HG02938 (cell line): ENCODE measurements at regions not wholly inside any gene's neighbourhood (a gene's known extent, or its start where the extent isn't known, plus 50 kb on each side); places are given as distances from the start of the nearest gene placed in this dataset.
"Not testable (repeated sequence)": the region's sequence is repeated elsewhere in the genome, so short reads cannot be mapped to it uniquely, and the experiment has no call there.

Experiments used
- ATAC-seq: cut with Tn5 transposase; IDR thresholded peaks from one replicate; pipeline ENCODE4 v1.9.1; 2021; ENCODE audit warnings: mild to moderate bottlenecking, moderate library complexity; ENCODE audit not compliant: unreplicated experiment

DNA sequence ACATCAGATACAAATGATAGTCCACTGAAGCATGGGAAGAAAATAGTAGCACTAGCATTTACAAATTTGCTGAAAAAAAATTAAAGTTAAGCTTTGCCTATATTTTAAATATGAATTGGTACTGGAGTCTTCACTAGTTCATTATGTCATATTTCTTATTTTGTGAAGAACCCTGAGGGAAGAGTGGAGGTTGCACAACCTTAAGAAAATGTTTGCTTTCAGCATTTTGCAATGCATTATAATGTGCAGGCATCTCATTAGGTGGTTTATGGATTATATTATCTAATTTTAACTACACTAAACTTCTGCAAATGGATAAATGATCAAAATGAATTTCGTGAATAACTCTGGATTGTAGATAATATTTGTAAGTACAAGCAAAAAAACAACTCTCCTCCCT lies 390.8 kb upstream of the HS3ST5 start:
- ATAC-seq = no peak

DNA sequence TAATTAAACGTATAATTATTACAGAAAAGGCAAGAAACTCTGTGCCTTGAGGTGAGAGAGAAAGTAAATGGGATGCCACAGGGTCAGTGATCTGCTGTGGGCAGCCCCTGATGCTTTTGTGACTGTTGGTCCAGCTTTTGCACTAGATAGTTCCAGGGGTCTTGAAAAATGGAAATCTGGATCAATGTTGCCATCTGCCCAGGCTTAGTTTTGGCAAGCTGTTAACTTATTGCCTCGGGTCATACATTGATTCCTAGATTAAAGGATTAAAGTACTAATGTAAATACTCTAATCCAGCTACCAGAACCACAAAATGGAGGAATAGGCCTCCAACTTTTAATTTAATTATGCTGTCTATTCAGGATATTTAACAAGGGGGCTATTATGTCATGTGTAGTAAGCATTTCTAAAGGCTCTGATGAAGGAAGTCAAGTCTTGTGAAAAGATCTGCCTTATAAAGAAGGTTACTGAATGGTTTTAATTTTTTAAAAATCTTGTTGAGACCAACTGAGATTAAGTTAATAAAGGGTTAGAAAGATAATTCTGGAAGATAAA lies 376.0 kb upstream of the HS3ST5 start:
- no peak for ATAC-seq

DNA sequence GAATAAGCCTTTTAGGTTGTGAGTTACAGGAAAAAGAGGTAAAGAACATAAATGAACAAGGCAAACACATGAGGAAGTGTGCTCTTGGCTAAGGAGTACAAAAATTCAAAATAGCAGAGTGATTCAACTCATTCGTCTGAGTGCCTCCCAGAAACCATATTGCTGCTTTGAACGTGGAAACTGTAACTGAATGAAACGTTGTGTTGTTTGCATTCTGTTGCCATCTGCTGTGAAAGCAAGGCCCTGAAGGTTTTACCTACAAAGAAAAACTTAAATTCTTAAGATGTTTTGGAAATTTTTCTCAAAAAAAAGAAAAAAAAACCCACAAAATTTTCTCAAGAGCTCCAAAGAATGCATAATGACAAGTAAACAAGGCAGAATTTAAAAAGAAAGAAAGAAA lies 375.4 kb upstream of the HS3ST5 start:
- no peak for ATAC-seq

DNA sequence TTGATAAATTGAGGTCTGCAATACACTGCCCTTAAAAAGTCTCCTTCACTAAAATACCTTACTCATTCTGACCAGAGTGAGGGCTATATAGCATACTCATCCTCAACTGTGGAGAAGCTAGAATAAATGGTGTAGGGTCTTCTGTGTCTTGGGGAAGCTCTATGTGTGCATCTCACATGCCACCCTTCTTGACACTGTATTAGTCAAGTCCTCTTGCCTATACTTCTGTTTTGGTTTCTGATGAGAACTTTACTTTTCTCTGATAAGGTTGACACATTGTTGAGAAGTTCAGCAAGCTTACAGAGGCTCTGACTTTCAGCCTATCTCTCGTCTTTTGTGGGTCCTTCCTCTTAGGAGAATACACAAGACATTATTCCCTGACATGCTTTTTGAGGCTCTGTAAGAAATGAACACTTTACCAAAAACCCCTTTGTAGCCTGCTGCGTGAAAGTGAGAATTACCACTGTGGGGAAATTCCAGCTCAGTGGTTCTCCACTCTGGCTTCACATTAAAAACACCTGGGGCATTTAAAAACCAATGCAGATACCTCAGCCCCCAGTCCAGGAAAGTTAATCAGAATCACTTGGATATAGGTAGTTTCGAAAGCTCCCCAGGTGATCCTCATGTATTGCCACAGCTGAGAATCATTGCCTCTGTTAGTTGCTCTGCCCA lies 372.1 kb upstream of the HS3ST5 start:
- peak; percentile 51 for ATAC-seq

DNA sequence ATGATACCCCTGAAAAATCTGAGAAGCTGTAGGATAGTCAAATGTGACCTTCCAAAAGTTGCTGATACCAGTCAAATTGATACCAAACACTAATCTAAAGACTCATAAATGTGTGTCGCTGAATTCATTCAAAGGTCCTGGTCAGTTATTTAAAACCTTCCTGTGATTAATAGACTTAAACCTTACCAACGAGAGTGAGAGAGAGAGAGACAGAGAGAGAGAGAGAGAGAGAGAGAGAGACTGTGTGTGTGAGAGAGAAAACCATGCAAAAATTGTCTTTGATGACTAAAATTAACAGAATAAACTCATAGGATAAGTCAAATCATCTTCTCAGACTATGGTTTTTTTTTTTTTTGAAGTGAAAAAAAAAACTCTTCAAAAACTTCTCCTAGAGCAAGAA lies 370.9 kb upstream of the HS3ST5 start:
- no peak for ATAC-seq

DNA sequence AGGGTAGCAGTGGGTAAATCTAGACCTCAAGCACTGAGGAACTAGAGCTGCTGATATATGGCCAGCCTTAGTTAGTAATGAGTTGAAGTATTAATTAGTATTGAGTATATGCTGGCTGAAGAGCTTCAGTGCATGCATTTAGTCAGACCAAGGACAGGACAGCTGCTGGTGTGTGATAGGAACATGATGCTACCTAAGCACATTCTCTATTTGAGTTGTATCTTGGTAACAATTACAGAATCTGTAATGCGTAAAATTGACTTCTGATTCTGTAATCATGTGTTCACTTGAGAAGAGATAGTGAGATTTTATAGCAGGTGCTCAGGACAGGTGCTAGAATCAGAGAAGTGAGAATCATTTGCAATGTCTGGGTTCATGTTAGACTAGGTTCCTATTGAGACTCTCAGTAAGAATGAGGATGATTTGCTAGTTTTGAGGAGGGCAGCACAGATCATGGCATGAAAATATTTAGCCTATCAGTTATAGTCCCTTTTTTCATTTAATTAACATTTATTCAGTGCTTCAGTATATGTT lies 369.4 kb upstream of the HS3ST5 start:
- peak; percentile 51 for ATAC-seq

DNA sequence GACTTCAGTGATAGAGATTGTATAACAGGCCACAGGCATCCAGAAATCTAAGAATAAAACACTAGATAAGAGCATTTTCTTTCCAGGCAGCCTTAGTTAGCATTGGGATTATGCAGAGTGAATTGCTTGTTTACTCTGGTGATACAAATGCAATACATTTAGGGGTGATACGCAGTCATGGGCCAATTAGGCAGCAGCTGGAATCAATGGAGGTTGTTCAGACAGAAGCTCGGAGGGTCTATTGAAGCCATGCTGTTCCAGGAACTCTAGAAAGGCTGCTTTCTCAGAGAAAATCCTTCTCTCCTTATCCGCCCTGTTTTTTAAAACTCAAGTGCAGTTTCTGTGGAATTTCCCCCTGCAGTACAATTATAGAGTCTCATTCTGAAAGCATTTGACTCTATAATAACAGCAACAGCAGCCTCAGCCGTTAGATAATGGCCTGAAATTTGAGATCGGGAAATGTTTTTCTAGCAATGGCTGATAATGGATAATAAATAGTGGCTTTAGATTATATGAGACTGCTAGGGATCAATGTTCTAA lies 364.3 kb upstream of the HS3ST5 start:
- ATAC-seq = no peak

DNA sequence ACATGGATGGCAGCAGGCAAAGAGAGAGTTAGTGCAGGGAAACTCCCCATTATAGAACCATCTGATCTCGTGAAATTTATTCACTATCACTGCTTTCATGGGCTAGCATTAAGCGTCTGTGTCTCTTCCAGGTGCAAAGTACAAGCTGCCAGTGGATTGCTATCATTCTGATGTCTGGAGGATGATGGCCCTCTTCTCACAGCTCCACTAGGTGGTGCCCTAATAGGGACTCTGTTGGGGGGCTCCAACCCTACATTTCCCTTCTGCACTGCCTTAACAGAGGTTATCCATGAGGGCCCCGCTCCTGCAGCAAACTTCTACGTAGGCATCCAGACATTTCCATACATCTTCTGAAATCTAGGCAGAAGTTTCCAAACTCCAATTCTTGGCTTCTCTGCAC lies 347.8 kb upstream of the HS3ST5 start:
- no peak for ATAC-seq

DNA sequence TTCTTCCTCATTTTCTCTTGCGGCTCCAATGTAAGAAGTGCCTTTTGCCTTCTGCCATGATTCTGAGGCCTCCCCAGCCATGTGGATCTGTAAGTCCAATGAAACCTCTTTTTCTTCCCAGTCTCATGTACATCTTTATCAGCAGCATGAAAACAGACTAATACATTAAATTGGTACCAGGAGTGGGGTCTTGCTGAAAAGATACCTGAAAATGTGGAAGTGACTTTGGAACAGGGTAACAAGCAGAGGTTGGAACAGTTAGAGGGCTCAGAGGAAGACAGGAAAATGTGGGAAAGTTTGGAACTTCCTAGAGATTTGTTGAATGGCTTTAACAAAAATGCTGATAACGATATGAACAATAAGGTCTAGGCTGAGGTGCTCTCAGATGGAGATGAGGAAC lies 316.7 kb upstream of the HS3ST5 start:
- no peak for ATAC-seq

DNA sequence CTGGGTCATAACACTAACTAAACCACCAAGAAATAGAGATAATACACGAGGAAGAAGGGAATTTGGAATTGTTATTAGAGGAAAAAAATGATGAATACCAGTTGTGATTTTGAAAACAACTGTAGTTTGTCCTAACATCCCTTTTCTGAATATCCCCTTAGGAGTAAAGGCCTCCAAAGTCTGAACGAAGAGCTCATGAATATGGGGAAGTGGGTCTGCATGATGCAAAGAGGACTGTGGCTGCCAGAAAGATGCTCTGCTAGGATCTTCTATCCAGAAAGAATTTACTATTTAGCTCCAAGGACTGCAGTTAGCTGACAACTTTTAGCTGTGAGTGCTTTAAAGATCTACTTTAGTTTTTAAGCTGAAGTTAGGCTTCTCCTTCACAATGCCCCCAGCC lies 308.8 kb upstream of the HS3ST5 start:
- no peak for ATAC-seq

DNA sequence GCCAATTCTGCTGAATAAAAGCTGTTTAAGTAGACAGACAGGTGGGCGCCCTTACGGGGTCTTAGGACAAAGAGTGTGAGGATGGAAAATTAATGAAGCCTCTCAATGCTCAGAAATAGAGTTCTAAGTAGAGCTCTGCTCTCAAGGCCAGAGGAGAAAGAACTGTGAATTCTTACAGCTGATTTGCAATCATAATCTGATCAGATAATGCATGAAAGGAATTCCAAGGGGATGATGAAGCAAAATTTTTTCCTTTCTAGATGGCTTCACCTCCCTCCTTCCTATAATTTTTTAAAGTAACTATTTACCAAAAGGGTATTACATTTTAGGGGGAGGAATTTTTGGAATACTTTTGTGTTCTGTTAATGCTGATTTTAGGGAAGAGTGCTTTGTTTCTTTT lies 308.1 kb upstream of the HS3ST5 start:
- no peak for ATAC-seq

DNA sequence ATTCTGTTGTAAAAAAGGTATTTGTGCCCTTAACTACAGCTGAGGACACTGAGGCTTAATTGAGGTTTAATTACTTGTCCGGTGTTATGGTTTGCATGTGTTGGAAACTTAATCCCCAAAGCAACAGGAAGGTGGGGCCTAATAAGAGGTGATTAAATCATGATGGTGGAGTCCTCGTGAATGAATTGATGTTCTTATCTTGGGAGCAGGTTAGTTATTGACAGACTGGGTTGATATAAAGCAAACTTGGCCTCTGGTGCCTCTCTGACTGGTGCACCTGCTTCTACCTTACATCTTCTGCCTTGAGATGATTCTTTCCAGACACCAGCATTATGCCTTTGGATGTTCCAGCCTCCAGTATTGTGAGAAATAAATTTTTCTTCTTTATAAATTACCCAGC lies 306.5 kb upstream of the HS3ST5 start:
- ATAC-seq = no peak

DNA sequence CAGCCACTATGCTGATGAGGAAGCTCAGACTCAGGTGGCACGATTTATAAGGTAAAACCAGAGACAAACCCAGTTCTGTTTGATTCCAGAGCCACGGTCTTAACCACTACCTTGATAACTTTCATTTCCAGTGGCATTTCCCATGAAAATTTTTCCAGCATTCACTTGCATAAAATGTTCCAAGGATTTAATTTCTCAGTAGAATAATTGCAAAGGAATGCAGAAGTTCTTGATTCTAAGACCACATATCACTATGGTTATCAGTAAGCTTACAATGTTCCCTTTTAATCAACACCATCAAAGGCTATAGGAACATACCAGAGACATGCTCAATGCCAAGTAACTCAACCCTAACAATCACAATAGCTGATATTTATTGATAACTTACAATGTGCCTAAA lies 306.0 kb upstream of the HS3ST5 start:
- ATAC-seq = no peak

DNA sequence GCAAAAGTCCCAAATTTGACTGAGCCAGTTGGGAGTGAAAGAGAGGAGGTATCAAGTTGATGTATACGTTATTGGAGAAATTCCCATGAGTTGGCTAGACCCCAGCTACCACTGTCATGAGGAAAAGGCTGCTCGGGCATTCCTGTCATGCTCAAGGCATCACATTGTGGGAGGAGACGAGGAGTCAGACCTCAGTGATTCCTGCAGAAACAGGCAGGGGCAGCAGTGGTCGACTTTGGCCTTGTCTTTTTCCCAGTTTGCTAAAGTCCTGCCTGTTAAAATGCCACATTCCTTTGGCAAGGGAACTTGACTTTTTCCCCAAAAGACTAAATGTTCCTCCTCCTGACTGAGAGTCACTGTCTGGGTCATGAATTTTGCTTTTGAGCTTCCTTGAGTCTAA lies 295.5 kb upstream of the HS3ST5 start:
- ATAC-seq = no peak

DNA sequence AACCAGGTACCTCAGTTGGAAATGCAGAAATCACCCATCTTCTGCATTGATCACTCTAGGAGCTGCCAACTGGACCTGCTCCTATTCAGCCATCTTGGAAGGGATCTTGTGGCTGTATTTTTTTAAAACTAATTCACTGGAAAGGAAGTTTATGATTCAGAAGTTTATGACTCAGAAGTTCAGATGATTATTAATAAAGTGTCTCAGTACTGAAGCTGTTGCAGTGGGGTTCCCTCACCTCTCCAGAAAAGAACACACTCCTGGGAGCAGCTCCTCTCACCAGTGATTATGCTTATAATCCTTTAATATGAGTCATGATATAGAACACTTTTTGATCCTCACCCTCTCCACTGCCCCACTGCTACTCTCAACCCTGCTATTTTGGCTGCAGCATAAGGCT lies 291.2 kb upstream of the HS3ST5 start:
- no peak for ATAC-seq

DNA sequence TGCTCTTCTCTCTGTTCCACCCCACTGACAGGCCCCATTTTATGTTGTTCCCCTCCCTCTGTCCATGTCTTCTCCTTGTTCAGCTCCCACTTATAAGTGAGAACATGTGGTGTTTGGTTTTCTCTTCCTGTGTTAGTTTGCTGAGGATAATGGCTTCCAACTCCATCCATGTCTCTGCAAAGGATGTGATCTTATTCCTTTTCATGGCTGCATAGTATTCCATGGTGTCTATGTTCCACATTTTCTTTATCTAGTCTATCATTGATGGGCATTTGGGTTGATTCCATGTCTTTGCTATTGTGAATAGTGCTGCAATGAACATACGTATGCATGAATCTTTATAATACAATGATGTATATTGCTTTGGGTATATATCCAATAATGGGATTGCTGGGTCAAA lies 283.4 kb upstream of the HS3ST5 start:
- ATAC-seq = not testable (repeated sequence)

DNA sequence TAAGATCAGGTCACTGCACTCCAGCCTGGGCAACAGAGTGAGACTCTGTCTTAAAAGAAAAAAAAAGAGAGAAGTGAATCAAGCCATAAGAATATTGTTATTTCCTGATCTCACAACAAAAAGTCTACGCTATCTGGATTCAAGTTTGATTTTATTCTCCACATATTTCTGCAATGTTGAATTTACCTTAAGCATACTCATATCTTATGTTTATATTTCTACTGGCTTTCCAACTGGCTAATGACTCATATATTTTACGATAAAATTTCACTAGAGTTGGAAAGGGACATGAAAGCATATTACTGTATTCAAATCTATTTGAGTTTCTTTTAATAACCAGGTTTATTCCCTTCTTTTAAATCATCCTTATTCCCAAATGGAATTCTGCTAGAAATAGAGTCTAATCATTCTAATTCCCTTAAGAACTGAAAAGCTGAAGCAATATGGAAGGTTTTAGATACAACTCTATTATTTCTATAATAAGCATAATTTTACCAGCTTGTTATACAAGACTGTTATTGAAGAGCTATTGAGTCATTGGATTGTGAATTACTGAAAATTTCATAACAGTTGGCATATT lies 276.9 kb upstream of the HS3ST5 start:
- ATAC-seq = no peak

DNA sequence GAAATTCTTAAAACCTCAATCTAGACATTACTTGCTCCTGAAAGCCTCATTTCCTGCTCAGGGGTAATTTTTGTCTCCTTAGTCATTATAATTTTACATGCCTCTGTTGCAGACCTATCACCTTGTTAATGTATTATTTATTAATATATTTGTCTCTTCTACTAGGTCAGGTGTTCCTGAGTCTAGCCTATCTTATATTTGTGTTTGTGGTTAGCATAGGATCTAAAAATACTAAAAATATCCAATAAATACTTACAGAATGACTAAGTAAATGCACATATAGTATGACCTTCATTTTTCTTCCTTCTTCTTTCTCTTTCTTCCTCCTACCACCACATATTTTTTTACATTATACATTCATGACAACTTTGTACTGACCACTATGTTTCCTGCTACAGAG lies 268.9 kb upstream of the HS3ST5 start:
- ATAC-seq = no peak

DNA sequence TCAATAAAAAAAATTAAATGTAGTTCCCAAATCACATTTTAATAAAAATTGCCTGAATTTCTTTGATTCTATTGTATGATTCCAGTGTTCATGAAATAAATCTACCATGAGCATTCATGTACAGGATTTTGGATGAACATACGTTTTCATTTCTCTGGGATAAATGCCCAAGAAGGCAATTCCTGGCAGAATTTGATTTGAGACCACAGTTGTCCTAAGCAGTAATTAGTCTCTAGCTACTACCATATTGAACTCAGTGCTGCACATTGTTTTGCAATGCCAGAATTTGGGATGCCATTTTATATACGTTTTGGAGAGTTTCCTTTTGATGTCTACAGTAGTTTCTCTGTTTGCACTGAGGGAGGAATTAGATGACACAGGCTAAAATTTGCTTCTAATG lies 265.3 kb upstream of the HS3ST5 start:
- ATAC-seq = no peak

DNA sequence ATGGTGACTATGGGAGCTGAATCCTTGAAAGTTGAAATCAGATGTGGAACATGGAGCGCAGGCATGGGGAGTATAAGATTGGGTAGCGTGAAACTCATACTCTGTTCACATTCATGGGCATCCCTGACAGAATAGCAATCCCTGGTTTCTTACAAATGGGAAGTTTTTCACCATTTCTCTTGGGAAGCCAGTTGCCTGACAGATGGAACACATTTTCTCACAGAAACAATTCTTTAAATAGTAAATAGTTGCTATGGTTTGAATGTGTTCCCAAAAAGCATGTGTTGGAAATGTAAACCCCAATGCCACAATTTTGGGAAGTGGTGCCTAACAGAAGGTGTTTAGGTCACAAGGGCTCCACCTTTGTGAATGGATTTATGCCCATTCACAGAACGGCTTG lies 262.8 kb upstream of the HS3ST5 start:
- no peak for ATAC-seq

DNA sequence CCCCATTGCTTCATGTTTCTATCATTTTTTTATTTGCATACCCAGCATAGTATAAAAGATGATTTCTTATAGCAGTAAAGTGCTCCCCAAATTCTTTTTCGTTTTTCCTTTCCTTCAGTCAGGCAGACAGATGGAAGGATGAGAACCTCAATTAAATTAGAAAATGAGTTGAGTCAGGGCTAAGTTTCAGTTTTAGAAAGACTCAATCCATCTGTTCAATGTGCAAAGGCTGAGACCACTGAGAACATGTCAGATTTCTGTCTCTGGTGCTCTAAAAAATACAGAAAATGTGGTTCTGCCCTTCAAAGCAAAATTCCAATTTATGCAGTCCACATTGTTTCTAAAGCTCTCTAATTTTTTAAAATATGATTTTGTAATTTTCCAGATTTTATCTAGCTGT lies 257.6 kb upstream of the HS3ST5 start:
- no peak for ATAC-seq

DNA sequence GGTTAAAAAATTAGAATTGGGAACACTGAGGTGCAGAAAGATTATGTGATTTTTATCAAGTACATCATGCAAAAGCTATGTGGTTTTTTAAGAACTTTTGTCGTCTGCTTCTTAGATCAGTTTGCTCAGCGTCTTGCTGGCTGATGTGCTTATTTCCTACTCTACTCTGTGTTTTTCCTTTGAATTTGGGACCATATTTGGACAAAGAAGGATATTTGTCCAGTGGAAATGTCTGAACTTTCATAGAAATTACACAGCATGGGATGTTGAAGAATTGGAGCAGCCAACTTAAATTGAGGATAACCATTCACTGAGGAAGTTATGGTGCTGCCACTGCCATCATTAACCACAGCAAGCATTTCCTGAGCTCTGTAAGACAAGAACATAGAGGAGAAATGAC lies 252.8 kb upstream of the HS3ST5 start:
- ATAC-seq = no peak
